HFF-Myc (cell line): ENCODE measurements at regions not wholly inside any gene's neighbourhood (a gene's known extent, or its start where the extent isn't known, plus 50 kb on each side); places are given as distances from the start of the nearest gene placed in this dataset.

ENCODE experiments used
- DNase-seq: peaks from one replicate; pipeline ENCODE4 v3.0.0-alpha.2; 2011; ENCODE audit warnings: low read depth; ENCODE audit errors: extremely low read depth
- H3K4me3 ChIP-seq: replicated peaks from 2 replicates; pipeline ENCODE4 v1.5.1; 2011; ENCODE audit warnings: low read depth, mild to moderate bottlenecking, control low read depth, low read length
- TF ChIP-seq, protein P1 (sequence below): IDR thresholded peaks from 2 replicates; pipeline ENCODE4 v1.5.1; 2012; ENCODE audit warnings: mild to moderate bottlenecking, low read depth, low read length, control low read depth; ENCODE audit errors: missing control alignments

DNA sequence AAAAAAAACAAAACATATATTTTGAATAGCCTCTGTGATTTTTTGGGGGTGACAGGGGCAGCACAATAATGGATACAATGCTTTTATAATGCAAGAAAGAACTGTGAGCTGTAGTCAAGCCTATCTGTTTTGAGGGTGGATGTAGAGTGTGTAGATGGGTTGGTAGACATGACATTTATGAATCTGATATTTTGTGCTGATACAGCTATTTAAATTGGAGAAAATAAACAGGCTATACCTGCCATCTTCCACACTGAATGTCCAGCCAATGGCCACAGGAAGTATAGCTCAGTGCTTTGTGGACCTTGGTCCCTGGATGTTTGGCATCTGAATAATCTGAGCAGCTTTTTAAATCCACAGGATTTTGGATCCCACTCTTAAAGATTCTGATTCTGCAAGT lies 175.0 kb downstream of the NEDD1 start:
- TF ChIP-seq, protein P1, sequence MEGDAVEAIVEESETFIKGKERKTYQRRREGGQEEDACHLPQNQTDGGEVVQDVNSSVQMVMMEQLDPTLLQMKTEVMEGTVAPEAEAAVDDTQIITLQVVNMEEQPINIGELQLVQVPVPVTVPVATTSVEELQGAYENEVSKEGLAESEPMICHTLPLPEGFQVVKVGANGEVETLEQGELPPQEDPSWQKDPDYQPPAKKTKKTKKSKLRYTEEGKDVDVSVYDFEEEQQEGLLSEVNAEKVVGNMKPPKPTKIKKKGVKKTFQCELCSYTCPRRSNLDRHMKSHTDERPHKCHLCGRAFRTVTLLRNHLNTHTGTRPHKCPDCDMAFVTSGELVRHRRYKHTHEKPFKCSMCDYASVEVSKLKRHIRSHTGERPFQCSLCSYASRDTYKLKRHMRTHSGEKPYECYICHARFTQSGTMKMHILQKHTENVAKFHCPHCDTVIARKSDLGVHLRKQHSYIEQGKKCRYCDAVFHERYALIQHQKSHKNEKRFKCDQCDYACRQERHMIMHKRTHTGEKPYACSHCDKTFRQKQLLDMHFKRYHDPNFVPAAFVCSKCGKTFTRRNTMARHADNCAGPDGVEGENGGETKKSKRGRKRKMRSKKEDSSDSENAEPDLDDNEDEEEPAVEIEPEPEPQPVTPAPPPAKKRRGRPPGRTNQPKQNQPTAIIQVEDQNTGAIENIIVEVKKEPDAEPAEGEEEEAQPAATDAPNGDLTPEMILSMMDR, result no peak
- no peak overlapping the region for H3K4me3 ChIP-seq
- DNase-seq, result no peak

DNA sequence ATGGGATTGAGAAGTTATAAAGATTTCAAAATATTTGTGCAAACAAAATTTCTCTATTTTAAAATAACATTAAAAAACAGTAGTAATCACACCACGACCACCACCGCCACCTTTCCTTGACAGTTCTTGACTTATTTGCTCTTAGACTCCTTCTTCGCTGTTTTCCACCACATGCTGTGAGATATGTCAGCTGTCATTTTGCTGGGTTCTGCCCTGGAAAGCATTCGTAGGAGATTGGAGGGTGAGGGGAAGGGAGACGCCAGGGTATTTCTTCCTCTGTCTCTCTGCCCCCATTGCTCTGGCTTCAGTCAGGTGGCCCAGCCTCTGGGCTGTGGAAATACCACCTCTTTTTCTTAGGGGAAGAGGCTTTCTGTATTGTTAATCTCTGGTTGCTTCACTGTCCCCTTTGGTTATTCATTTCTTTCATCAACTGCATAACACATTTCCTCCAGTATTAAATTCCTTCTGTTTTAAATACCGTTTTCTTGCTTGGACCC lies 186.2 kb downstream of the NEDD1 start:
- TF ChIP-seq, protein P1, result no peak
- no peak for DNase-seq
- no peak overlapping the region for H3K4me3 ChIP-seq

DNA sequence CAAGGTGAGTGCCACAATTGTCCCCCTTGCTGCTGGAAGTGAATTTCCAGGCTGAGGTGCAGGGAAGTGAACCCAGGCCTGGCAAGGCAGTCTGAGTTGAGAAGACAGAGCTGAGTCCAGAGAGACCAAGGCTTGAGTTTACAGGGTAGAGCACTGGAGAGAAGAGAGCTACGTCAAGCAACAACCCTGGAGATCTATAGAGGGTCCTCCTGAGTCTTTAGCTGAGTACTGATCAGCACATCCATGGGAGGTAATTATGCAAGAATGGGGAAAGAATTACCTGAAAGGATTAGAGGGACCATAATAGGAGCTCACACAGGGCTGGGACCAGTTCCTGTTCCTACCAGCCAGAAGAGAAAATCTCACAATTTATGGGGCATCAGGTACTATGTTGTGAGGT lies 190.7 kb downstream of the NEDD1 start:
- TF ChIP-seq, protein P1, result no peak
- DNase-seq, result no peak
- H3K4me3 ChIP-seq, result no peak overlapping the region

- TF ChIP-seq, protein P1, result no peak
Observed at GRCh38 chr12:97109441-97109840, 202.4 kb downstream of the NEDD1 start.

GRCh38 chr12:97112136-97112535 lies 205.1 kb downstream of the NEDD1 start:
- no peak overlapping the region for H3K4me3 ChIP-seq
- TF ChIP-seq, protein P1, result no peak
- no peak for DNase-seq

More at GRCh38 chr12:97109441-97109840, 202.4 kb downstream of the NEDD1 start:
- DNase-seq, result no peak
- H3K4me3 ChIP-seq, result no peak overlapping the region

GRCh38 chr12:97118796-97119375 lies 211.8 kb downstream of the NEDD1 start:
- no peak overlapping the region for H3K4me3 ChIP-seq
- DNase-seq, result no peak
- TF ChIP-seq, protein P1, result no peak

- TF ChIP-seq, protein P1, result no peak
- no peak overlapping the region for H3K4me3 ChIP-seq
- DNase-seq, result no peak
Observed at GRCh38 chr12:97127061-97127460, 220.0 kb downstream of the NEDD1 start.
